ENCODE measurements at regions not wholly inside any gene's neighbourhood (a gene's known extent, or its start where the extent isn't known, plus 50 kb on each side); places are given as distances from the start of the nearest gene placed in this dataset.

GRCh38 chr18:68040198-68040597 lies 523.7 kb upstream of the DSEL start:
- TF ChIP-seq, protein P1, sequence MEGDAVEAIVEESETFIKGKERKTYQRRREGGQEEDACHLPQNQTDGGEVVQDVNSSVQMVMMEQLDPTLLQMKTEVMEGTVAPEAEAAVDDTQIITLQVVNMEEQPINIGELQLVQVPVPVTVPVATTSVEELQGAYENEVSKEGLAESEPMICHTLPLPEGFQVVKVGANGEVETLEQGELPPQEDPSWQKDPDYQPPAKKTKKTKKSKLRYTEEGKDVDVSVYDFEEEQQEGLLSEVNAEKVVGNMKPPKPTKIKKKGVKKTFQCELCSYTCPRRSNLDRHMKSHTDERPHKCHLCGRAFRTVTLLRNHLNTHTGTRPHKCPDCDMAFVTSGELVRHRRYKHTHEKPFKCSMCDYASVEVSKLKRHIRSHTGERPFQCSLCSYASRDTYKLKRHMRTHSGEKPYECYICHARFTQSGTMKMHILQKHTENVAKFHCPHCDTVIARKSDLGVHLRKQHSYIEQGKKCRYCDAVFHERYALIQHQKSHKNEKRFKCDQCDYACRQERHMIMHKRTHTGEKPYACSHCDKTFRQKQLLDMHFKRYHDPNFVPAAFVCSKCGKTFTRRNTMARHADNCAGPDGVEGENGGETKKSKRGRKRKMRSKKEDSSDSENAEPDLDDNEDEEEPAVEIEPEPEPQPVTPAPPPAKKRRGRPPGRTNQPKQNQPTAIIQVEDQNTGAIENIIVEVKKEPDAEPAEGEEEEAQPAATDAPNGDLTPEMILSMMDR (IDR thresholded peaks at IDR 0.05) = no peak
- TF ChIP-seq POLR2A (IDR thresholded peaks at IDR 0.05) = no peak

All from Peyer's patch (tissue), 4 donors.